ENCODE measurements at regions not wholly inside any gene's neighbourhood (a gene's known extent, or its start where the extent isn't known, plus 50 kb on each side); places are given as distances from the start of the nearest gene placed in this dataset.

- Histone ChIP-seq H3K4me1 (replicated peaks; ENCODE audit: insufficient read depth) (no peaks in the 10 kb centered on the region), H3K79me2 (ENCODE audit: low read depth) (no peaks in the 10 kb centered on the region), H3K27ac (no peak overlapping the region), H3K27me3 (ENCODE audit: insufficient read depth, low read depth) (peaks cover 32% of the 10 kb centered on the region), H4K20me1 (ENCODE audit: insufficient read depth) (no peaks in the 10 kb centered on the region), H3K4me2 (no peak overlapping the region), H3K4me3 (no peak overlapping the region), H2AFZ (no peak overlapping the region), H3K9me2 (ENCODE audit: insufficient read depth) (no peaks in the 10 kb centered on the region), H3K36me3 (ENCODE audit: low read depth) (no peaks in the 10 kb centered on the region), H3K9me3 (ENCODE audit: insufficient read depth, low read depth) (no peaks in the 10 kb centered on the region), H3F3A (ENCODE audit: insufficient read depth, low read depth) (no peaks in the 10 kb centered on the region)
- ChIA-PET POLR2A (ENCODE audit: unreplicated experiment) (no interaction called here), CTCF (no interaction called here)
- no peak for DNase-seq
- TF ChIP-seq CTCF (conservative IDR thresholded peaks at IDR 0.05) = no peak
- TF ChIP-seq EZH2 (IDR thresholded peaks at IDR 0.05; ENCODE audit: low read depth) = no peak
- intact Hi-C loops (cut with micrococcal nuclease; ENCODE audit: unreplicated experiment) = no loop called here
- BruUV-seq (replicated peaks) = no TSS peak
These were observed 678.6 kb upstream of the HS6ST1 start for GRCh38 chr2:128997166-128997866.

- H3K27ac ChIP-seq = no peak overlapping the region
- no peak overlapping the region for H2AFZ ChIP-seq
- H3K4me1 ChIP-seq (replicated peaks; ENCODE audit: insufficient read depth) = no peaks in the 10 kb centered on the region
- intact Hi-C loops (cut with micrococcal nuclease; ENCODE audit: unreplicated experiment) = no loop called here
- CTCF ChIA-PET = no interaction called here
- H3K27me3 ChIP-seq (ENCODE audit: insufficient read depth, low read depth) = peaks cover 35% of the 10 kb centered on the region
- no peak overlapping the region for H3K4me2 ChIP-seq
- no peaks in the 10 kb centered on the region for H4K20me1 ChIP-seq (ENCODE audit: insufficient read depth)
- H3K36me3 ChIP-seq (ENCODE audit: low read depth) = no peaks in the 10 kb centered on the region
- H3F3A ChIP-seq (ENCODE audit: insufficient read depth, low read depth) = no peaks in the 10 kb centered on the region
- no peaks in the 10 kb centered on the region for H3K9me3 ChIP-seq (ENCODE audit: insufficient read depth, low read depth)
- H3K9me2 ChIP-seq (ENCODE audit: insufficient read depth) = no peaks in the 10 kb centered on the region
- H3K4me3 ChIP-seq = no peak overlapping the region
- no peak for DNase-seq
- no peaks in the 10 kb centered on the region for H3K79me2 ChIP-seq (ENCODE audit: low read depth)
- no peak for TF ChIP-seq CTCF (conservative IDR thresholded peaks at IDR 0.05)
- no peak for TF ChIP-seq EZH2 (IDR thresholded peaks at IDR 0.05; ENCODE audit: low read depth)
- POLR2A ChIA-PET (ENCODE audit: unreplicated experiment) = no interaction called here
- BruUV-seq (replicated peaks) = no TSS peak
These were observed 683.3 kb upstream of the HS6ST1 start for GRCh38 chr2:129001926-129002325.

- Histone ChIP-seq H3K27me3 (ENCODE audit: insufficient read depth, low read depth) (peaks cover 42% of the 10 kb centered on the region), H3K9me3 (ENCODE audit: insufficient read depth, low read depth) (no peaks in the 10 kb centered on the region), H2AFZ (no peak overlapping the region), H3K4me2 (no peak overlapping the region), H3K9me2 (ENCODE audit: insufficient read depth) (no peaks in the 10 kb centered on the region), H3K79me2 (ENCODE audit: low read depth) (no peaks in the 10 kb centered on the region), H4K20me1 (ENCODE audit: insufficient read depth) (no peaks in the 10 kb centered on the region), H3K4me1 (replicated peaks; ENCODE audit: insufficient read depth) (no peaks in the 10 kb centered on the region), H3K27ac (no peak overlapping the region), H3F3A (ENCODE audit: insufficient read depth, low read depth) (no peaks in the 10 kb centered on the region), H3K4me3 (no peak overlapping the region), H3K36me3 (ENCODE audit: low read depth) (no peaks in the 10 kb centered on the region)
- ChIA-PET POLR2A (ENCODE audit: unreplicated experiment) (no interaction called here), CTCF (no interaction called here)
- intact Hi-C loops (cut with micrococcal nuclease; ENCODE audit: unreplicated experiment) = no loop called here
- DNase-seq = no peak
- BruUV-seq (replicated peaks) = no TSS peak
- no peak for TF ChIP-seq CTCF (conservative IDR thresholded peaks at IDR 0.05)
- no peak for TF ChIP-seq EZH2 (IDR thresholded peaks at IDR 0.05; ENCODE audit: low read depth)
These were observed 684.1 kb upstream of the HS6ST1 start for GRCh38 chr2:129002751-129003150.
